ENCODE measurements at regions not wholly inside any gene's neighbourhood (a gene's known extent, or its start where the extent isn't known, plus 50 kb on each side); places are given as distances from the start of the nearest gene placed in this dataset.

DNA sequence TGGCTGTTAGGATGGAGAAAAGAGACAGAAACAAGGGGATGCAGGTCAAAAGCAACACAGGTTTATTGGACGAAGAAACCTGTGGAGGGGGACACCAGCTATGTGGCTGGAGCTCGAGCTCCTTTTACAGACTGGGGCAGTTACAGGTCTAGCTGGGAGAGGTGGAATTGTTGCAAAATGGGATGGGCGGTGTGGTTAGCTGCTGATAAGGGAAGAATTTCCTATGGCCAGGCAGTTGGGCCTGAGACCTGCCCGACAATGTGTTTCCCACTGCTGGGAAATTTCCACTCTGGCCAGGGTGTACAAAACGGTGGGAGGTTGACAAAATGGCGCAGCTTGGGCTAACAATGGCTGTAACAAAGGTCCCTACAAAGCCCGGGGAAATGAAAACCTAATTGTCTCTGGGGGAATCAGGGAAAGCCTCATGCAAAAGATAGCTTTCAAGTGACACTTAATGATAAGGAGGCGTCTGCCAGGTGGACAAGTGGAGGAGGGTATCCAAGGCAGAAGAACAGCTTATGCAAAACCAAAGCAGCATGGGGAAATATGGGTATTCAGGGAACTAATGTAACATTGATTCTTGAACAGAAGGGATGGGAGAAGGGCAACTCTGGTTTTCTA is 137.4 kb upstream of the SGO1 start:
- TF ChIP-seq, protein P1, sequence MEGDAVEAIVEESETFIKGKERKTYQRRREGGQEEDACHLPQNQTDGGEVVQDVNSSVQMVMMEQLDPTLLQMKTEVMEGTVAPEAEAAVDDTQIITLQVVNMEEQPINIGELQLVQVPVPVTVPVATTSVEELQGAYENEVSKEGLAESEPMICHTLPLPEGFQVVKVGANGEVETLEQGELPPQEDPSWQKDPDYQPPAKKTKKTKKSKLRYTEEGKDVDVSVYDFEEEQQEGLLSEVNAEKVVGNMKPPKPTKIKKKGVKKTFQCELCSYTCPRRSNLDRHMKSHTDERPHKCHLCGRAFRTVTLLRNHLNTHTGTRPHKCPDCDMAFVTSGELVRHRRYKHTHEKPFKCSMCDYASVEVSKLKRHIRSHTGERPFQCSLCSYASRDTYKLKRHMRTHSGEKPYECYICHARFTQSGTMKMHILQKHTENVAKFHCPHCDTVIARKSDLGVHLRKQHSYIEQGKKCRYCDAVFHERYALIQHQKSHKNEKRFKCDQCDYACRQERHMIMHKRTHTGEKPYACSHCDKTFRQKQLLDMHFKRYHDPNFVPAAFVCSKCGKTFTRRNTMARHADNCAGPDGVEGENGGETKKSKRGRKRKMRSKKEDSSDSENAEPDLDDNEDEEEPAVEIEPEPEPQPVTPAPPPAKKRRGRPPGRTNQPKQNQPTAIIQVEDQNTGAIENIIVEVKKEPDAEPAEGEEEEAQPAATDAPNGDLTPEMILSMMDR (conservative IDR thresholded peaks at IDR 0.05; ENCODE audit: low read depth, low read length) = no peak
- no peak for TF ChIP-seq EZH2 (IDR thresholded peaks at IDR 0.05; ENCODE audit: borderline replicate concordance, low read depth, low read length, poor library complexity, severe bottlenecking)

Measured in A673 (cell line).